Neural progenitor cell (in vitro differentiated cells): ENCODE measurements at regions not wholly inside any gene's neighbourhood (a gene's known extent, or its start where the extent isn't known, plus 50 kb on each side); places are given as distances from the start of the nearest gene placed in this dataset.
A peak's percentile ranks its signal among the peaks of the same experiment; 100 is the strongest.

Source experiments
- DNase-seq: peaks from one replicate; pipeline ENCODE4 v3.0.0-alpha.2; 2016; ENCODE audit warnings: low spot score
- H2AFZ ChIP-seq: fragments of 200-600 bp; sonication (generic); replicated peaks from 2 replicates; pipeline ENCODE4 v1.6.1; 2016; ENCODE audit warnings: antibody characterized with exemption
- H3F3A ChIP-seq: fragments of 200-600 bp; sonication (generic); 2 replicates; pipeline ENCODE4 v1.6.1; 2016; ENCODE audit warnings: antibody characterized with exemption, low read depth
- H3K27ac ChIP-seq: fragments of 200-600 bp; sonication (generic); 2 replicates; pipeline ENCODE4 v1.5.1; 2016; ENCODE audit warnings: mild to moderate bottlenecking
- H3K27me3 ChIP-seq: fragments of 200-600 bp; sonication (generic); 2 replicates; pipeline ENCODE4 v1.6.1; 2016; ENCODE audit warnings: mild to moderate bottlenecking, moderate library complexity
- H3K36me3 ChIP-seq: fragments of 200-600 bp; sonication (generic); 2 replicates; pipeline ENCODE4 v1.5.1; 2016
- H3K4me1 ChIP-seq: fragments of 200-600 bp; sonication (generic); 2 replicates; pipeline ENCODE4 v1.6.1; 2016; ENCODE audit warnings: mixed run types
- H3K4me2 ChIP-seq: fragments of 200-600 bp; sonication (generic); 2 replicates; pipeline ENCODE4 v1.6.1; 2016
- H3K4me3 ChIP-seq: fragments of 200-600 bp; sonication (generic); 2 replicates; pipeline ENCODE4 v1.5.1; 2016
- H3K79me2 ChIP-seq: fragments of 200-600 bp; sonication (generic); 2 replicates; pipeline ENCODE4 v1.6.1; 2016; ENCODE audit warnings: low read depth
- H3K9ac ChIP-seq: fragments of 200-600 bp; sonication (generic); 2 replicates; pipeline ENCODE4 v1.6.1; 2016
- H3K9me3 ChIP-seq: fragments of 200-600 bp; sonication (generic); 2 replicates; pipeline ENCODE4 v1.5.1; 2016; ENCODE audit warnings: low read depth
- H4K20me1 ChIP-seq: fragments of 200-600 bp; sonication (generic); 2 replicates; pipeline ENCODE4 v1.6.1; 2016; ENCODE audit warnings: low read depth
- H3K27ac Mint-ChIP-seq: 3 replicates; pipeline ENCODE4 v1.8.0; 2021; ENCODE audit warnings: mixed read lengths
- H3K27me3 Mint-ChIP-seq: 2 replicates; pipeline ENCODE4 v1.8.0; 2022; ENCODE audit warnings: low read depth, mild to moderate bottlenecking, inconsistent platforms, moderate library complexity, mixed read lengths; ENCODE audit not compliant: insufficient read depth
- H3K36me3 Mint-ChIP-seq: 3 replicates; pipeline ENCODE4 v1.8.0; 2021; ENCODE audit warnings: mixed read lengths
- H3K4me1 Mint-ChIP-seq: 3 replicates; pipeline ENCODE4 v1.8.0; 2021; ENCODE audit warnings: mixed read lengths
- H3K4me3 Mint-ChIP-seq: 3 replicates; pipeline ENCODE4 v1.8.0; 2021; ENCODE audit warnings: mild to moderate bottlenecking, moderate library complexity, mixed read lengths
- H3K9me3 Mint-ChIP-seq: 3 replicates; pipeline ENCODE4 v1.8.0; 2020; ENCODE audit warnings: mixed read lengths
- CTCF ChIP-seq: fragments of 200-600 bp; sonication (generic); IDR thresholded peaks from 2 replicates; pipeline ENCODE4 v1.5.1; 2017; ENCODE audit warnings: antibody characterized with exemption, mild to moderate bottlenecking
- EZH2 ChIP-seq: fragments of 200-600 bp; sonication (generic); IDR thresholded peaks from 2 replicates; pipeline ENCODE4 v1.6.1; 2017; ENCODE audit warnings: antibody characterized with exemption, mild to moderate bottlenecking, moderate library complexity
- EZH2phosphoT487 ChIP-seq: fragments of 200-600 bp; sonication (generic); IDR thresholded peaks from 2 replicates; pipeline ENCODE4 v1.6.1; 2017; ENCODE audit warnings: antibody characterized with exemption

GRCh38 chr20:4490606-4491280 is 195.5 kb upstream of the PRNP start:
- no peak overlapping the region for H3K9ac ChIP-seq
- TF ChIP-seq EZH2, result no peak
- no peak for TF ChIP-seq EZH2phosphoT487
- TF ChIP-seq CTCF, result no peak
- peaks cover 2% of the 10 kb centered on the region for H3K9me3 Mint-ChIP-seq
- no peaks in the 10 kb centered on the region for H3K36me3 ChIP-seq
- no peaks in the 10 kb centered on the region for H4K20me1 ChIP-seq
- no peaks in the 10 kb centered on the region for H3K4me1 Mint-ChIP-seq
- no peaks in the 10 kb centered on the region for H3K27me3 ChIP-seq
- H3K36me3 Mint-ChIP-seq, result no peaks in the 10 kb centered on the region
- H3F3A ChIP-seq, result no peaks in the 10 kb centered on the region
- no peak overlapping the region for H3K27ac ChIP-seq
- DNase-seq, result no peak
- H3K4me3 ChIP-seq, result no peak overlapping the region
- no peak overlapping the region for H3K27ac Mint-ChIP-seq
- H3K4me2 ChIP-seq, result no peak overlapping the region
- H3K4me1 ChIP-seq, result no peaks in the 10 kb centered on the region
- H2AFZ ChIP-seq, result no peak overlapping the region
- H3K27me3 Mint-ChIP-seq, result no peaks in the 10 kb centered on the region
- no peaks in the 10 kb centered on the region for H3K9me3 ChIP-seq
- no peak overlapping the region for H3K4me3 Mint-ChIP-seq
- H3K79me2 ChIP-seq, result no peaks in the 10 kb centered on the region

- Mint-ChIP-seq H3K36me3 (no peaks in the 10 kb centered on the region), H3K27ac (no peak overlapping the region), H3K27me3 (no peaks in the 10 kb centered on the region), H3K9me3 (no peaks in the 10 kb centered on the region), H3K4me3 (no peak overlapping the region), H3K4me1 (no peaks in the 10 kb centered on the region)
- no peak for DNase-seq
- no peaks in the 10 kb centered on the region for H3K36me3 ChIP-seq
- H3K27ac ChIP-seq, result no peak overlapping the region
- H4K20me1 ChIP-seq, result no peaks in the 10 kb centered on the region
- no peak overlapping the region for H3K4me2 ChIP-seq
- H3K4me3 ChIP-seq, result no peak overlapping the region
- no peaks in the 10 kb centered on the region for H3F3A ChIP-seq
- H3K4me1 ChIP-seq, result no peaks in the 10 kb centered on the region
- no peak overlapping the region for H3K9ac ChIP-seq
- no peak overlapping the region for H2AFZ ChIP-seq
- H3K27me3 ChIP-seq, result no peaks in the 10 kb centered on the region
- H3K9me3 ChIP-seq, result no peaks in the 10 kb centered on the region
- no peaks in the 10 kb centered on the region for H3K79me2 ChIP-seq
- TF ChIP-seq EZH2 (no peak), CTCF (no peak), EZH2phosphoT487 (no peak)
These were observed 196.2 kb upstream of the PRNP start for GRCh38 chr20:4490045-4490444.

GRCh38 chr20:4488407-4489339 is 197.6 kb upstream of the PRNP start:
- no peak overlapping the region for H3K9ac ChIP-seq

More at GRCh38 chr20:4488407-4489339, 197.6 kb upstream of the PRNP start:
- no peak overlapping the region for H3K27ac Mint-ChIP-seq
- Histone ChIP-seq H3K27ac (no peak overlapping the region), H3K4me2 (no peak overlapping the region), H3K4me1 (no peaks in the 10 kb centered on the region), H3K27me3 (no peaks in the 10 kb centered on the region), H3K4me3 (no peak overlapping the region), H3F3A (no peaks in the 10 kb centered on the region), H2AFZ (peak overlapping the region; percentile 22), H4K20me1 (no peaks in the 10 kb centered on the region), H3K79me2 (no peaks in the 10 kb centered on the region), H3K36me3 (no peaks in the 10 kb centered on the region), H3K9me3 (no peaks in the 10 kb centered on the region)
- no peaks in the 10 kb centered on the region for H3K9me3 Mint-ChIP-seq
- no peaks in the 10 kb centered on the region for H3K4me1 Mint-ChIP-seq
- TF ChIP-seq CTCF (no peak), EZH2phosphoT487 (no peak), EZH2 (no peak)
- no peak overlapping the region for H3K4me3 Mint-ChIP-seq
- H3K27me3 Mint-ChIP-seq, result no peaks in the 10 kb centered on the region
- no peaks in the 10 kb centered on the region for H3K36me3 Mint-ChIP-seq
- no peak for DNase-seq
